LHCN-M2 (cell line): ENCODE measurements at regions not wholly inside any gene's neighbourhood (a gene's known extent, or its start where the extent isn't known, plus 50 kb on each side); places are given as distances from the start of the nearest gene placed in this dataset.
"Not testable (repeated sequence)": the region's sequence is repeated elsewhere in the genome, so short reads cannot be mapped to it uniquely, and the experiment has no call there.

Experiments used
- DNase-seq: peaks from one replicate; pipeline ENCODE4 v3.0.0-alpha.2; 2012; ENCODE audit warnings: low read depth

DNA sequence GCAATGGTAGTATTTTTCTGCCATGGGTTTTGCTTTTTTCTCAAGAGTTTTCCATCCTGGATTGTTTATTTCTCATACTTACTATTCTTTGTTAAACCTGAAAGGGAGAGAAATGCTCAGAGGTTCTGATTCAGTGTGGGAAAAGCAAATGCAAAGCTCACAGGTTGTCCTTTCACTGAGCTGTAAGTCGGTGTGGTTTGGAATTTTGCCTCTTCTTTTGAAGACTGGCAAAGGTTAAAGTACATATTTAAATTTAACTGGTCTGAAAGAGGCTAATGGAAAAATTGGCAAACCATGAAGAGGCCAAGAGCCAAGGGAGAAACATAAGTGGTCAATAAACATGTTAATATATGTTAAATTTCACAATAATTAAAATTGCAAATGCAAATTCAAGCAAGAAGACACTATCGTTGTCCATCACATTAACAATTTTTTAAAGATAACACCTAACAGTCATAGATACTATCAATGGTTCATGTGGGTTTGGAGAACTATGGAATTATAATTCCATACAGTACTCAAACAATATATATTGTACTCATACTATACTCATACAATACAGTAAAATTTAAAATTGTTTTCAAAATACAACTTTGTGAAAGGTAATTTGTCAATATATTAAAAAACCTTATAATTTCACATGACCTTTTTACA is 246.8 kb upstream of the STT3B start:
- DNase-seq: no peak

DNA sequence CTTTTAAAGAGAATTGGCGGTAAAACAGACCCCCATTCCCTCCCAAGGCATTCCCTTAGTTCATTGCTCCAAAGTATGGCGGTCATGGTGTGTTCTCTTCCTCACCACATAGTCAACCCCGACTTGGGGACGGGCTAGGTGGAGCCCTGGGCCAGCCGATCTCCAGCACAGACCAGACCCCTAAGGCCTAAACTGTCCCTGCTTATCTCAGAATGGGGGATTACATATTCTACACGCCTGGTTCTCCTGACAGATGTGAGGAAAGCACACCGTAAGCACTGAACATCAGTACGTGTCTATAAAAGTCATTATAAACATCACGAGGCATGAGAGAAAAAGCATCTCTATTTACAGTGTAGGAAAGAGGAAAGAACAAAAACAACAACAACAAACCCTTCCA is 244.5 kb upstream of the STT3B start:
- no peak for DNase-seq

DNA sequence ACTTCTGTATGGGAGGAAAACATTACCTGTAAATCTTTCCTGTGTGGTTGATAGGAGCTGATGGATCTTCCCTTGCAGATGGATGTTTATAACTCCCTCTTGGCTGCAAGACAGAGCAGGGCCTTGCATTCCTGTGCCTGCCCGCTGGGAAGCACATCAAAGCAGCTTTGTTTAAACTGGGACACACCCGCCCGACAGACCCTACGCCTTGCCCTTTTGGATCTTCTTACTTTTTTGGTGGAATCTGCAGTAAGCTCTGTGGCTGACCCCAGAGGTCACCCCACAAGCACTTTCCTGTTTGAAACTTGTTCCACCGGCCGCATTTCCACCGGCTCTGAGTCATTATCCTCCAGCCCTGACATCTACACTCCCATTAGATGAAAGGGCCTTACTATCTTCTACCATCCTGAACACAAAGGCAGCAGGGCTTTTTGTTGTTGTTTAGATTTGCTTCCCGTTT is 244.1 kb upstream of the STT3B start:
- peak; percentile 72 for DNase-seq

DNA sequence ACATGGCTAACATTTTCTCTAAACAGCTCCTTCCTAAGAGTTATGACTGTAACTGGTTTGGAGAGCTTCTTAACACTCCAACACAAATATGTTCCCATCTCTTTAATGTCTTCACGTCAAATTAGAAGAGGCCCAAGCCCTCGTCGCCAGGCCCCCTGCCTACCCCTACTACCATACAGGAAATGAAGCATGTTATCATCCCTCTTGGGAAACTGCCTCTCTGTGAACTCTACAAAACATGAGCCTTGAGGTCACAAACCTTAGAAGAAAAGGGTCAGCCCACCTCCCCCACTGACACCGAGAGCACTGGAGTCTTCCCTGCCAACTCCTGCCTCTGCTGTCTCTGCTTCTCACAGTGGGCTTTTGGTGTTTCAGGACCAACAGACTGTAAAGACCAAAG is 243.1 kb upstream of the STT3B start:
- DNase-seq: no peak

DNA sequence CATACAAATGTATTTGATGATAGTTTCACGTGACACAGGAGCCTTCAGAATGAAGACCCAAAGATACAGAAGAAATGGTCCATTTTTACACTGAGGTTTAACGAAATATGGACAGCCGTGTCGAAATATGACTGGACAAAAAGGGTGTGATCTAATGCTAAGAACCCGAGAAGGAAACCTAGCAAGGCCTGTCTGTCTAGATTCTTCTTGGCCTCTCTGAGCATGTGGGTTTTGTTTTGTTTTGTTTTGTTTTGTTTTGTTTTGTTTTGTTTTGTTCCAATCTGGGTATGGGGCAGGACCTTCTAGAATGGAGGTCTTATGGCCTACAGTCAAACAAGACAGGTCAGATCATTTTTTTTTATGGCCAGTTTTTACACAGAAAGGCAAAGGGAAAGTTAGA is 242.7 kb upstream of the STT3B start:
- DNase-seq: no peak

DNA sequence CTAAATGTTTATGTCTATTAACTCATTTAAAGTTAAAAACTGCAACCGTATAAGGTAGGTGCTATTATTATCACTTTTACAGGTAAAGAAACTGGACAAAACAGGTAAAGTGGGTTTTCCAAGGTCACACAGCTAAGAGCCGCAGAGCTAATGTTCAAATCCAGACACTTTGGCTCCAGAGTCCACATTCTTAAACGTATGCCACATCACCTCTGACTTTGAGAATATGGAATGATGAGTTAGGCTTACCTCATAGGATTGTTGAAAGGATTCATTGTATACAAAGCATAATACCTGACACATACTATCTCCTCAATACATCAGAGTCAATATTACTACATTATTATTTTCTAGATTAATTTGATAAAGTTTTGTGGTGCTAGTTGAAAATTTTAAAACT is 240.9 kb upstream of the STT3B start:
- no peak for DNase-seq

DNA sequence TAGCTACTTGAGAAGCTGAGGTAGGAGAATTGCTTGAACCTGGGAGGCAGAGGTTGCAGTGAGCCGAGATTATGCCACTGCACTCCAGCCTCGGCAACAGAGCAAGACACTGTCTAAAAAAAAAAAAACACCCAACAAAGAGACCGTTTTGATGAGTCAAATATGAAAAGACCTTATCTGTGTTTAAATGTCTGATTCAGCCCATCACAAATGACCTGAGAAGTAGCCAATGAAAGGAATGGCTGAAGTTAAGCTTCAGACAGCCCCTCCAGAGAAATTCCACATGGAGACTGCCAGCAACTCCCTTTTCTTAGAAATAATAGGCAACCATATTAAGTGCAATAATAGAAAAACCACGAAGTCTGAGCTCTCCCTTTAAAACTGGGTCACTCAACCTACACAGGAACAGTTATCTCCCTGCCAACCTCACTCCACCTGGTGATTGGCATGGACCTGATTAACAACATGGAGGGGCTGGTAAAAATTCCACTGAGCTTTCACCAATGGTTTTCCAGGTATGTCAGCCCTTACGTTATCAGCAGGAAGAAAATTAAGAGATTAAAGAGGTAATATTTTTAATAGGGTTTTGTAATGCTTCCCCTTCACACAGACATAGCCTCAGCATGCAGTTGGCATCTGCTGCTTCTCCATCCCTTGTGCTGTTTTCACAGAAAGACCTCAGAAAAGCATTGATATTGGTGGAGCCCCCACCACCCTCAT is 238.1 kb upstream of the STT3B start:
- no peak for DNase-seq

DNA sequence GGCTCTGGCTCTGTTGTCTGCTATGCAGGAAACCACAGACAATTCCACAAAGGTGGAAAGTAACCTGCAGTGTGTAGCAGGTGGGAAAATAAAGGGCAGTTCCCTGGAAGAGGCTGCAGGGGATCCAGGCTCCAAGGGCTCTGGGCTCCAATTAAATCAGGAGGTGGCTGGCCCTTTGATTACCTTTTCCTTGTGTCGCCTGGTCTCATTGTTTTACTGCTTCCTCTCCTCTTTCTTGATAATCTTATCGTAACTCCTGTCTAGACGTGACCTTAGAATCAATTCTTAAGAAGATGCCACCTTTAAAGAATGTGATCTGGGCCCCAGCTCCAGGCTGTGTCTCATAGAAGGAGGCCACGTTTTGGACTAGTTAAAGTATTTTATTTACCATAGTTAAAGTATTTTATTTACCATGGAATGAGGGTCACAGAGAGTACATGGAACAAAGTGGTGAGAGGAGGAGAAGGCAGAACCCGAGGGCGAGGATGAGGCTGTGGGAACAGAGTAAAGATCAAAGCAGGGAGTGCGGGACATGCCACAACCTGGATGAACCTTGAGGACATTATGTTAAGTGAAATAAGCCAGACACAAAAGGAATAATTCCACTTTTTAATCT is 237.5 kb upstream of the STT3B start:
- DNase-seq: no peak

DNA sequence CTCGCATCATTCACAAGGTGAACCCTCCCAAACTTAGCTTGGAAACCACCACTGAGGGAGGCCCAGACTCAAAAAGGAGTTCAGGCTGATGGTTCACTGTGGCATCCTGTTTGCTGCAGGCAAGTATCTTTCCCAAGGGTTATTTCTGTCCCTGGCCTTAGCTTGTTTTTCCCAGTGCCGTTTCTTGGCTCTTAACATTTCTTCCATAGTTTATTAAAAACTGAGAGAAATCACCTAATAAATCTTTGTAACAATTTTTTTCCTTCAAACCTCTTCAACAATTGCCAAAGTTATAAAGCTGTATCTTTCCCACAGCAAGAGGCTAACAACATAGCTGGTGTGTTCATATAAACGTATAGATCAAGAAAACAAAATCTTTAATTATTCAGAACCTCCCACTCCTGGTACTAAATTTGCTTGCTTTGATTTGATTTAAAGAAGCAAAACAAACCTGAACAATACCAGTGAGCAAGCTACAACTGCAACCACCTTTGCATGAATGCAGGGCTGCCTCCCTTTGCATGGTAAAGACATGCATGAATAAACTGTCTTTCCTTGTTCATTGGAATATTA is 234.9 kb upstream of the STT3B start:
- DNase-seq: no peak

DNA sequence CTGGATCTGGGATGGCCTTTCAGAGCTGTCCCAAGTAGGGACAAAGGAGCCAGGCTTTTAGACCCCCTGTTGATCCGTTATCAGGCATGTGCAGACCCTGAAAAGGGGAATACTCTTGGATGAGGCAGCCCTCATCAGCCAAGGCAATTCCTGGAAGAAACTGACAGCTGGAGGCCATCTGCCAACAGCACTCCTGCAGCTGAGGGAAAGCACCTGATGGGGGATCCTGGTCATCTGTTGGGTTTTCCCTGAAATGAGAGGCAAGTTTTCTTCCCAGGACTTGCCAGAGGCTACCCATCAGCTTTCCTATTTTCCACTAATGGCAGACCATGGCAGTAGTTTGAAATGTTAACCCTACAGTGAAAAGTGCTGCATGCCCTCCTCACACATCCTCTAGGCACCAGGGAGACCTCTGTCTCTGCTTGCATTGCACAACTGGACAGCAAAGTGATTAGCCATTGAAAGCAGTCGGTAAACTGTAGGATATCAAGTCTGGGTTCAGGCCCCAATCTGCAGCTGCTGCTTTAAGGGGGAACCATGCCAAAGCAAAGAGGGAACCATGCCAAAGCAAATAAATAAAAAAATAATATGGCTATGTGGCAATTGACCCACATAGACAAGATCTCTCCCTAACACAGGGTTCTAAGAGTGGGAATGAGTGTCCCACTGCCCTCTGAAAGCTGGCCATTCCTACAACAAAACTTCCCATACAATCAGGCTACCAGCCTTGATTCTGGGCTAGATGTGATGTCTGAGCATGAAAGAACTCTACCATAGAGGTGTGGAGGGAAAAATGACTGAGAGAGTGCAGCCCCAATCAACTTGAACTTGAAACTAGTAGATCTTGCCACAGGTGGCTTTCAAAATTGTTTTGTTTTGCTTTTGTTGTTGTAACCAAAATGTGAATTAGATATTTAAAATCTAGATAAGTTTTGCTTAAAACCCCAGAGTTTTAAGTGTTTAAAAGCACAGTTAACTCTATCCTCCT is 232.0 kb upstream of the STT3B start:
- DNase-seq: peak; percentile 18

DNA sequence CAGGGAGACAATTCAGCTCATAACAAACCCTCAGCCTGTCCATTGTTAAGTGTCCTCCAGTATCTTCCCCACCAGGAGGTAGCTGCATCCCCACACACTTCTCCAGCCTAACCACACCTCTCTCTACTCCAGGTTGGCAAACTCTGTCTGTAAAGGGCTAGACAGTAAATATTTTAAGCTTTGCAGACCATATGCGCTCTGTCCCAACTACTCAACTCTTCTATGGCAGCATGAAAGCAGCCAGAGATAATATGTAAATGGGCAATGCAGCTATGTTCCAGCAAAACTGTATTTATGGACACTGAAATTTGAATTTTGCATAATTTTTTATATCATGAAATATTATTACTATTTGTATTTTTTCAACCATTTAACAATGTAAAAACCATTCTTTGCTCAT is 230.4 kb upstream of the STT3B start:
- no peak for DNase-seq

DNA sequence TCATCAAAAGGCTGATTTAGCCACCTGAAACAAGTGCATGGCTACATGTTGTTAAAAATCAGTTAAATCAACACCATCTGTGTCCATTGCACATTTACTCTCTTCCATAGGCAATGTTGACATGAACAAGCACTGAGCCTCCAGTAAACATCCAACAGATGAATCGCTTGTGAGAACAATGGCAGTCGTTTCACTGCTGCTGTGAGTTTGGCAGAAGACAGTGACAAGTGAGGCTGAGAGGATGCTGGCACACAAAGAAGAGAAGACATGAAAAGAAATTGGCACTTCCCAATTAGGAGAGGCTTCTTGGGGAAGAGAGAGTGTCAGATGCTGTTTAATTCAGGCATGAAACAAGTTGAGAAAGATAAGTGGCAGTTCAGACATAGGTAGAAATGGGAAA is 227.4 kb upstream of the STT3B start:
- DNase-seq: no peak

DNA sequence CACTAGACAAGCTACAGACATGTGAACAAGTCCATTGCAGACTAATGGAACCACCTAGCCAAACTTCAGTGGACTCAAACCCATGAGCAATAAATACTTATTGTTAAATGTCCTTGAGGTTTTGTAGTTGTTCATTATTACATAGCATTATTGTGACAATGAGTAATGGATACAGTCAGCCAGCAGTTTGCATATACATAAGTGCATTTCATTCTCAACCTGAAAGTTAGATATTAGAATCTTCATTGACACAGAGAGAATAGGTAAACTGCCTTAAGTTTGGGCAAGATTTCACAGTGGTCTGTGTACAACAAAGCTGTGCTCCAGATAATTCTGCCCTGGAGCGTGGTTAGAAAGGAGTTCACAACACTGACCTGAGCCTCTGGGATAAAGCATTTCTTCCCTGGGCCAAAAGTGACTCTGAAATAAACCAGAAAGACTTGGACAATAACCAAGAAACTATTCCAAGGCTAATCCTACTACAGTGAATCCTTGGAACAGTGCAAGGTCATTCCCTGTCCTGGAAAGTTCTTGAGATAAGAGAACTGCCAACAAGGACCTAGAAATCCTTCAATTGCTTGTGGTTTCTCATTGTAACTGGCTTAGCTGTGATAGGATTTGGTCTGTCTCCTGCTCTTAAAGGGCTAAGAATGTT is 225.5 kb upstream of the STT3B start:
- no peak for DNase-seq

DNA sequence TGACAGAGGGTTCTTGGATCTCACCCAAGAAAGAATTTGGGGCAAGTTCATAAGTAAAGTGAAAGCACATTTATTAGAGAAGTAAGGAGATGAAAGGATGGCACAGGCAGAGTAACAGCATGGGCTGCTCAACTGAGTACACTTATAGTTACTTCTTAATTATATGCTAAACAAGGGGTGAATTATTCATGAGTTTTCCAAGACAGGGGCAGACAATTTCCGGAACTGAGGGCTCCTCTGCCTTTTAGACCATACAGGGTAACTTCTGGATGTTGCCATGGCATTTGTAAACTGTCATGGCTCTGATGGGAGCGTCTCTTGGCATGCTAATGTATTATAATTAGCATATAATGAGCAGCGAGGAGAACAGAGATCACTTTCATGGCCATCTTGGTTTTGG is 221.2 kb upstream of the STT3B start:
- no peak for DNase-seq

DNA sequence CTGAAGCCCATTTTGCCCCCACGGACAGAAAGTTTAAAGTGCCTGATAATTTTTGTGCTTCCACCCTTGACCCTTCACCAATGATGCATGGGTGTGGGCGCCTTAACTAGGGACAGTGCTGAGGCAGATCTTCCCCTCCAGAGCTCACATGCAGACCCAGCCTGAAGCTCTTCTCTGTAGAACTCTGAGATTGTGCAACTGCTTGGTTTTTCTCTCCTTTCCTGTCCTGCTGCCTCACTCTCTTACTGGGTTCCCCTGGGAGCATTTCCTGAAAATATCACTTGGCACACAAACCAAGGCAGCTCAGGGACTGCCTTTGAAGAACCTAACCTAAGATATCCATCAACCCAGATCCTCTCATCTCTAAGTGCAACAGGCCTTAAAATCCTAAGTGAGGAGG is 220.3 kb upstream of the STT3B start:
- peak; percentile 28 for DNase-seq

DNA sequence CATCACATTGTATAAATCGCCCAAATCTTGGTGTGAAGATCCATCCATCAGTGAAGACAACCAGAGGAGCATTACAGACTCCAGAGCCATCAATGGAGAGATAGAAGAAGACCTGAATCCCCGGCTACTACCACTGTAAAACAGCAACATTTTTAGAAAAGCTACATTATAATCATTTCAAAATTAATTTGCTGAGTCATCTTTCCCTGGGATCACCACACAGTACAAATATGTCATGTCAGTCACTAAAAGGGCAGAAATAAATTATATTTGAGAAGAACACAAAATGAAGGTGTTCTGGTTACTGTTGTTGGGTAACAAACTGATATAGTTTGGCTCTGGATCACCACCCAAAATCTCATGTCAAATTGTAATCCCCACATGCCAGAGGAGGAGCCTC is 218.5 kb upstream of the STT3B start:
- DNase-seq: no peak

DNA sequence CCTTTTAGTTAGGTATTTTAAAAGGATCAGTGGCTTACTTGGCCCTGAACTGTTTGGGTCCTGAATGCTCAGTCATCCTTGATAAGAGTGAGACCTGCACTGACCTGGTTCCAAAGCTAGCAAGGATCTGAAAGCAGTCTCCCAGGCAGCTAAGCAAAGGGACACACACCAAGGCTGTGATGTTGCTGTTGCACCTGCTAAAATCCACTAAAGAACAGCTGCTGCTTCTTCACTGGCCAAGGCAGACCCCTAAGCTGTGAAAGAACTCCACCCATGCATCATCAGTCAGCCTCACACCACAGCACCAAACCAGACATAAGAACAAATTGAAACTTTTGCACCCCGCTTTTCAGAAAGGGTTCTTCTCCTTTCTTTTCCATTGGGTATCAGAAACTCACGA is 213.4 kb upstream of the STT3B start:
- DNase-seq: no peak

DNA sequence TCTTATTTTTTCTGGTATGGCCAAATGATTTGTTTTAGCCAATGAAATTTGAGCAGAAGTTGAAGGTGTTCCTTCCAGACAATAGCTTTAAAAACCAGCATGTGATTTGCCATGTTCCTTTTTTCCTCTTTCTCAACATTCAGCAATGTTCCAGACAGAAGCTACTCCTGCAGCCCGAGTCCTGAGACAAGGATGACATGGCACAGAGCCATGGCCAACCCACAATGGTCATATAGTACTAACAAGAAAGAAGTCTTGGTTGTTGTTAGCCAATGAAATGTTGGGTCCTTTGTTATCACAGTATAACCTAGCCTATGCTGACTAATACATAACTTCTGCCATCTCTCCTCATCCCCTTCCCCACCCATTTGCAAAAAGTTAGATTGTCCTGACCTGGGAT is 211.1 kb upstream of the STT3B start:
- no peak for DNase-seq

DNA sequence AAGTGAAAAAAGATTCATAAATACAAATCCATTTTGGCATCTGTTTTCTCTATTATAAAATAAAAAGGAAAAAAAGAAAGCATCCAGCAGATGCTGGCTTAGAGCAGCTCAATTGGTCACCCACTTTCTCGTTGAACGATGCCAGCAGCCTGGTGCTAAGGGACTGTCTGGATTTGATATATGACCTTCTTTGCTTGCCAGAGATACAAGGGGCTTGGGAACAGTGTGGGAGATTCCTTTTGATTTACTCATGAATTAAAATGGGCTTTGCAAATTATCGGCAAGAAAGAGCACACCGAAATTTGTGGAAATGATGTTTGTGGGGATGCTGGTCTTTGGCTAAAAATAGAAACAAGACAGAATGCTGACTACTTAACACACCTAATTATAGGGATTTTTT is 210.3 kb upstream of the STT3B start:
- no peak for DNase-seq

DNA sequence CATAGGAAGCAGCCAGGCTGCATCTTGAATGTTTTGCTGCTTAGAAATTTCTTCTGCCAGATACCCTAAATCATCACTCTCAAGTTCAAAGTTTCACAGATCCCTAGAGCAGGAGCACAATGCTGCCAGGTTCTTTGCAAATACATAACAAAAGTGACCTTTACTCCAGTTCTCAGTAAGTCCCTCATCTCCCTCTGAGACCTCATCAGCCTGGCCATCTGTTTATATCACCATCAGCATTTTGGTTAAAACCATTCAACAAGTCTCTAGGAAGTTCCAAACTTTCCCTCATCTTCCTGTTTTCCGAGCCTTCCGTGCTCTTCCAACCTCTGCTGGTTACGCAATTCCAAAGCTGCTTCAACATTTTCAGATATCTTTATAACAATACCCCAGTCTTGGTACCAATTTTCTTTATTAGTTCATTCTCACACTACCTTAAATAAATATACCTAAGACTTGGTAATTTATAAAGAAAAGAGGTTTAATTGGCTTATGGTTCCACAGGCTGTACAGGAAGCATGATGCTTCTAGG is 204.8 kb upstream of the STT3B start:
- DNase-seq: not testable (repeated sequence)

DNA sequence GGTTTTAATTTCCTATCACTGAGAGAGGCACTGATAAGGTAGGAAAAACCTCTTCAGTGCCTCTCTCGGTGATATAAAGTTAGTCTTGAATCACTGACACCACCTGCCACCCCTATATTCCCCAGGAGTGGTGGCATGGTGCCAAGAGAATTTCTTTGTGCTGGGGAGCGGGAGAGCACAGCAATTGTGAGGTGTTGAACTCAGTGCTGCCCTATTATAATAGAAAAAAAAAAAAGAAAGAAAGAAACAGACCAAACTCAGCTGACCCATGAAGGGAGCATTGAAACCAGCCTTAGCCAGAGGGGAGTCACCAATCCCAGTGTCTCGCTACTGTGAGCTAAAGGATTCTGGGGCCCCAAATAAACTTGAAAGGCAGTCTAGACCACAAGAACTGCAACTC is 201.4 kb upstream of the STT3B start:
- DNase-seq: no peak
